ENCODE measurements at regions not wholly inside any gene's neighbourhood (a gene's known extent, or its start where the extent isn't known, plus 50 kb on each side); places are given as distances from the start of the nearest gene placed in this dataset.
A peak's percentile ranks its signal among the peaks of the same experiment; 100 is the strongest.

- no peaks in the 10 kb centered on the region for H3K36me3 Mint-ChIP-seq (ENCODE audit: low read depth)
- DNase-seq: no peak
- H3K27ac Mint-ChIP-seq: no peak overlapping the region
- no peaks in the 10 kb centered on the region for H3K4me1 Mint-ChIP-seq
- TF ChIP-seq, protein P1, sequence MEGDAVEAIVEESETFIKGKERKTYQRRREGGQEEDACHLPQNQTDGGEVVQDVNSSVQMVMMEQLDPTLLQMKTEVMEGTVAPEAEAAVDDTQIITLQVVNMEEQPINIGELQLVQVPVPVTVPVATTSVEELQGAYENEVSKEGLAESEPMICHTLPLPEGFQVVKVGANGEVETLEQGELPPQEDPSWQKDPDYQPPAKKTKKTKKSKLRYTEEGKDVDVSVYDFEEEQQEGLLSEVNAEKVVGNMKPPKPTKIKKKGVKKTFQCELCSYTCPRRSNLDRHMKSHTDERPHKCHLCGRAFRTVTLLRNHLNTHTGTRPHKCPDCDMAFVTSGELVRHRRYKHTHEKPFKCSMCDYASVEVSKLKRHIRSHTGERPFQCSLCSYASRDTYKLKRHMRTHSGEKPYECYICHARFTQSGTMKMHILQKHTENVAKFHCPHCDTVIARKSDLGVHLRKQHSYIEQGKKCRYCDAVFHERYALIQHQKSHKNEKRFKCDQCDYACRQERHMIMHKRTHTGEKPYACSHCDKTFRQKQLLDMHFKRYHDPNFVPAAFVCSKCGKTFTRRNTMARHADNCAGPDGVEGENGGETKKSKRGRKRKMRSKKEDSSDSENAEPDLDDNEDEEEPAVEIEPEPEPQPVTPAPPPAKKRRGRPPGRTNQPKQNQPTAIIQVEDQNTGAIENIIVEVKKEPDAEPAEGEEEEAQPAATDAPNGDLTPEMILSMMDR (IDR thresholded peaks at IDR 0.05): no peak
- peaks cover 3% of the 10 kb centered on the region for H3K27me3 Mint-ChIP-seq (ENCODE audit: low read depth, poor library complexity)
- no peak overlapping the region for H3K4me3 Mint-ChIP-seq
- H3K9me3 Mint-ChIP-seq: no peaks in the 10 kb centered on the region
Measured at GRCh38 chr20:41978246-41978790, 360.1 kb upstream of the CHD6 start.

- peaks cover 24% of the 10 kb centered on the region for H3K4me1 Mint-ChIP-seq
- peaks cover 10% of the 10 kb centered on the region for H3K27me3 Mint-ChIP-seq (ENCODE audit: low read depth, poor library complexity)
- H3K4me3 Mint-ChIP-seq: peak overlapping the region; percentile 35
- TF ChIP-seq, protein P1 (IDR thresholded peaks at IDR 0.05): no peak
- H3K9me3 Mint-ChIP-seq: peaks cover 18% of the 10 kb centered on the region
- H3K27ac Mint-ChIP-seq: peak overlapping the region; percentile 90
- DNase-seq: peak; percentile 9
- H3K36me3 Mint-ChIP-seq (ENCODE audit: low read depth): no peaks in the 10 kb centered on the region
Measured at GRCh38 chr20:41969656-41970055, 351.5 kb upstream of the CHD6 start.

DNA sequence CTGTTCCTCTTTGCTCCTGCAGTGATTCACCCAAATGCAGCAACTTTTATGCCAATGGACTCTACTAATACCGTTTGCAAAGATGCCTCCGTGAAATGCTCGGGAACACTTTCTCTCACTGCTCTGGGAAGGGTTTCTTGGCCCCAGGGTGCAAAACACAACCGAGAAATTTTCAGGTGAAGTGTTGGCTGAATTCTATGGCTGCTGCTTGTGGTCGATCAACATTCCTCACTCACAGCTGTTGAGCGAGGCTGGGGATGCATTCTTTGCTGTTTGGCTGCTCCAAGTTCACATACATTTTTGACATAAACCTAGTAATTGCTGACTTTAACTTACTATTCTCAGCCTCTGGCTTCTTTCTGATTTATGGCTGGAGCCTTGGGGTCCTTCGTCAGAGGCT lies 342.0 kb upstream of the CHD6 start:
- H3K4me1 Mint-ChIP-seq: no peaks in the 10 kb centered on the region
- H3K36me3 Mint-ChIP-seq (ENCODE audit: low read depth): no peaks in the 10 kb centered on the region
- H3K4me3 Mint-ChIP-seq: no peak overlapping the region
- no peak for DNase-seq
- peaks cover 5% of the 10 kb centered on the region for H3K27me3 Mint-ChIP-seq (ENCODE audit: low read depth, poor library complexity)
- TF ChIP-seq, protein P1 (IDR thresholded peaks at IDR 0.05): no peak
- no peak overlapping the region for H3K27ac Mint-ChIP-seq
- no peaks in the 10 kb centered on the region for H3K9me3 Mint-ChIP-seq

DNA sequence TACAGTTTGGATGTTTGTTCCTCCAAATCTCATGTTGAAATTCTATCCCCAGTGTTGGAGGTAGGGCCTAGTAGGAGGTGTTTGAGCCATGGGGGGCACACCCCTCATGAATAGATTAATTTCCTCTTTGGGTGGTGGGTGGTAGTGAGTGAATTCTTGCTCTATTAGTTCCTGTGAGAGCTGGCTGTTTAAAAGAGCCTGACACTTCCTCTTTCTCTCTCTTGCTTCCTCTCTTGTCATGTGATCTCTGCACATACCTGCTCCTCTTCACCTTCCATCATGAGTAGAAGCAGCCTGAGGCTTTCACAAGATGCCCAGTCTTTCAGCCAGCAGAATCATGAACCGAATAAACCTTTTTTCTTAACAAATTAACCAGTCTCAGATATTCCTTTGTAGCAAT lies 340.2 kb upstream of the CHD6 start:
- Mint-ChIP-seq H3K27ac (no peak overlapping the region), H3K4me3 (no peak overlapping the region), H3K9me3 (no peaks in the 10 kb centered on the region), H3K4me1 (no peaks in the 10 kb centered on the region), H3K36me3 (ENCODE audit: low read depth) (no peaks in the 10 kb centered on the region), H3K27me3 (ENCODE audit: low read depth, poor library complexity) (peaks cover 11% of the 10 kb centered on the region)
- DNase-seq: no peak
- TF ChIP-seq, protein P1 (IDR thresholded peaks at IDR 0.05): no peak

DNA sequence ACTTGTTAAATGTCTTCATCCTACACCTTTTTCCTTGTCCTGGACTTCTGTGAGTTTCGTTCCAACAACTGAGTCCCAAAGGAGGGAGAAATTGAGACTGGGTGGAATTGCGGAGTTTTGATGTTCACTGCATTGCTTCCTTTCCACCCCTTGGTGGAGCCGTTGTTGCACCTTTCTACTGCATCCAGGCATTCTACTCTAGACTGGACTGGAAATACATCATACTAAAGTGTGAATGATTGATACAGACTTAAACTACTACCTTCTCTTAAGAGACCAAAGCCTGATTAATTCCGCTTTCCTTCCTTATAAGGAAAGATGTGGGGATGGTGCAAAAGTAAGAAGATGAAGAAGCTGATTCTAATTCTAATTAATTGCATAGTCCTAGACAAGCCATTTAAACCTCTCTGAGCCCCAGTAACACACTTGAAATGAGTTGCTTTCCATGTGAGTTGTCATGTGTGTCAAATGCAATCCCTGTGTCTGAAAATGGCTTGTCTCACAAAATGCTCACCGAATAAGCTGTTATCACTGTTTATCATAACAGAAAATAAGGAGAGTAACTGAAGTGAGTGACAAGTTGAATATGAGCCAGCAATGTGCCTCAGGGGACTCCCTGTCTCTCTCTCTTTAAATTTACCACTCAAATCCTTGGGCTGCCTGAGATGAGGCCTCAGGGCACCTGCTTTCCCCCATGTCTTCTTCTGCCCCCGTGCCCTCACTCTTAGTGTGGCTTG lies 338.3 kb upstream of the CHD6 start:
- no peaks in the 10 kb centered on the region for H3K9me3 Mint-ChIP-seq

More for the DNA sequence above, 338.3 kb upstream of the CHD6 start:
- H3K27ac Mint-ChIP-seq: no peak overlapping the region
- no peaks in the 10 kb centered on the region for H3K36me3 Mint-ChIP-seq (ENCODE audit: low read depth)
- peaks cover 11% of the 10 kb centered on the region for H3K27me3 Mint-ChIP-seq (ENCODE audit: low read depth, poor library complexity)
- DNase-seq: peak; percentile 19
- no peaks in the 10 kb centered on the region for H3K4me1 Mint-ChIP-seq
- TF ChIP-seq, protein P1 (IDR thresholded peaks at IDR 0.05): peak; percentile 53
- no peak overlapping the region for H3K4me3 Mint-ChIP-seq
